Neutrophil (primary cell): ENCODE measurements at regions not wholly inside any gene's neighbourhood (a gene's known extent, or its start where the extent isn't known, plus 50 kb on each side); places are given as distances from the start of the nearest gene placed in this dataset.
"Not testable (repeated sequence)": the region's sequence is repeated elsewhere in the genome, so short reads cannot be mapped to it uniquely, and the experiment has no call there.

Source experiments
- H3K27ac ChIP-seq: fragments of 200-600 bp; sonication (generic); 2 replicates; pipeline ENCODE4 v1.5.1; 2016; ENCODE audit warnings: mild to moderate bottlenecking, moderate library complexity
- H3K27me3 ChIP-seq: fragments of 200-600 bp; sonication (generic); 2 replicates; pipeline ENCODE4 v1.6.0; 2016; ENCODE audit warnings: mild to moderate bottlenecking
- H3K36me3 ChIP-seq: fragments of 200-600 bp; sonication (generic); 2 replicates; pipeline ENCODE4 v1.5.1; 2017
- H3K4me1 ChIP-seq, 2 experiments: fragments of 200-600 bp in 1 of 2; sonication (generic) in 1 of 2; 1 replicate in 1 of 2; 2 replicates in 1 of 2; pipeline versions ENCODE4 v1.5.1 to v1.6.1; 2013 to 2016; ENCODE audit warnings: low read depth in 1 of 2, low read length in 1 of 2, mild to moderate bottlenecking in 1 of 2, moderate library complexity in 1 of 2; ENCODE audit not compliant: control insufficient read depth in 1 of 2, insufficient read depth in 1 of 2
- H3K4me3 ChIP-seq, 2 experiments: fragments of 200-600 bp in 1 of 2; sonication (generic) in 1 of 2; 1 replicate in 1 of 2; 2 replicates in 1 of 2; pipeline ENCODE4 v1.5.1; 2013 to 2016; ENCODE audit warnings: low read depth in 1 of 2, low read length in 1 of 2, mild to moderate bottlenecking in 1 of 2, moderate library complexity in 1 of 2
- H3K9me3 ChIP-seq: fragments of 200-600 bp; sonication (generic); 2 replicates; pipeline ENCODE4 v1.5.1; 2016
- TF ChIP-seq, protein P1 (sequence below): fragments of 200-600 bp; sonication (generic); IDR thresholded peaks from 2 replicates; pipeline ENCODE4 v1.5.1; 2016; ENCODE audit warnings: antibody characterized with exemption

DNA sequence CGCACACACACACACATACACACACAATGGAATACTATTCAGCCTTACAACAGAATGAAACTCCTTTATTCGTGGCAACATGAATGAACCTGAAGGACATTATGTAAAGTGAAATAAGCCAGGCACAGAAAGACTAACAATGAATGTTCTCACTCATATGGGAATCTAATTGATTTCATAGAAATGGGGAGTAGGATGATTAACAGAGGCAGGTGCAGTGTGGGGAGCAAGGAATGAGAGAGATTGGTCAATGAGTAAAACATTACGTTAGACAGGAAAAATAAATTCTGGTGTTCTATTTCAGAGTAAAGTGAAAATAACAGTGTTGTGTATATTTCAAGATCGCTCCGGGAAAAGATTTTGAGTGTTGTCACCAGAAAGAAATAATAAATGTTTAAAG, 694.5 kb downstream of the NXPH1 start:
- no peak overlapping the region for H3K27ac ChIP-seq
- TF ChIP-seq, protein P1, sequence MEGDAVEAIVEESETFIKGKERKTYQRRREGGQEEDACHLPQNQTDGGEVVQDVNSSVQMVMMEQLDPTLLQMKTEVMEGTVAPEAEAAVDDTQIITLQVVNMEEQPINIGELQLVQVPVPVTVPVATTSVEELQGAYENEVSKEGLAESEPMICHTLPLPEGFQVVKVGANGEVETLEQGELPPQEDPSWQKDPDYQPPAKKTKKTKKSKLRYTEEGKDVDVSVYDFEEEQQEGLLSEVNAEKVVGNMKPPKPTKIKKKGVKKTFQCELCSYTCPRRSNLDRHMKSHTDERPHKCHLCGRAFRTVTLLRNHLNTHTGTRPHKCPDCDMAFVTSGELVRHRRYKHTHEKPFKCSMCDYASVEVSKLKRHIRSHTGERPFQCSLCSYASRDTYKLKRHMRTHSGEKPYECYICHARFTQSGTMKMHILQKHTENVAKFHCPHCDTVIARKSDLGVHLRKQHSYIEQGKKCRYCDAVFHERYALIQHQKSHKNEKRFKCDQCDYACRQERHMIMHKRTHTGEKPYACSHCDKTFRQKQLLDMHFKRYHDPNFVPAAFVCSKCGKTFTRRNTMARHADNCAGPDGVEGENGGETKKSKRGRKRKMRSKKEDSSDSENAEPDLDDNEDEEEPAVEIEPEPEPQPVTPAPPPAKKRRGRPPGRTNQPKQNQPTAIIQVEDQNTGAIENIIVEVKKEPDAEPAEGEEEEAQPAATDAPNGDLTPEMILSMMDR, result no peak
- no peaks in the 10 kb centered on the region for H3K4me1 ChIP-seq
- H3K27me3 ChIP-seq, result no peaks in the 10 kb centered on the region
- H3K4me3 ChIP-seq, result no peak overlapping the region
- H3K9me3 ChIP-seq, result no peaks in the 10 kb centered on the region
- H3K36me3 ChIP-seq, result no peaks in the 10 kb centered on the region

DNA sequence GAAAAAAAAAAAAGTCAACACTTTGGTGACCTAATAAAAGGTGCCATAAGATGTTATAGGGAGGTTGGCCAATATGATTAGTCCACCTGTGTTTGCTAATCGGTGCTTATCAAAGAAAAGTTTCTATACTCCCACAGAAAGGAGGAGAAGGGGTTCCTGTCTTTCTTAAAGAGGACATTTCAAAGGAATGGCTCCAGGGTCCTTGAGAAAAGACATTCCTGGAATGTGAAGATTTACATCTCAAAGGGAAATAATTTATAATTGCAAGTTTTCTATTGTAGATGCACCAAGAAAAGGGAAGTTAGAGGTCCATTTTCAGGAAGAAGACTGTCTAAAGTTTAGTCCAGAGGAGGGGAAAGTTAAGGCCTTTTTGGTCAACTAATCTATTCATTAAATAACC, 715.3 kb downstream of the NXPH1 start:
- H3K27ac ChIP-seq, result no peak overlapping the region
- H3K4me1 ChIP-seq, result no peaks in the 10 kb centered on the region
- H3K36me3 ChIP-seq, result no peaks in the 10 kb centered on the region
- no peaks in the 10 kb centered on the region for H3K9me3 ChIP-seq
- no peak overlapping the region for H3K4me3 ChIP-seq
- TF ChIP-seq, protein P1, result no peak
- H3K27me3 ChIP-seq, result no peaks in the 10 kb centered on the region

DNA sequence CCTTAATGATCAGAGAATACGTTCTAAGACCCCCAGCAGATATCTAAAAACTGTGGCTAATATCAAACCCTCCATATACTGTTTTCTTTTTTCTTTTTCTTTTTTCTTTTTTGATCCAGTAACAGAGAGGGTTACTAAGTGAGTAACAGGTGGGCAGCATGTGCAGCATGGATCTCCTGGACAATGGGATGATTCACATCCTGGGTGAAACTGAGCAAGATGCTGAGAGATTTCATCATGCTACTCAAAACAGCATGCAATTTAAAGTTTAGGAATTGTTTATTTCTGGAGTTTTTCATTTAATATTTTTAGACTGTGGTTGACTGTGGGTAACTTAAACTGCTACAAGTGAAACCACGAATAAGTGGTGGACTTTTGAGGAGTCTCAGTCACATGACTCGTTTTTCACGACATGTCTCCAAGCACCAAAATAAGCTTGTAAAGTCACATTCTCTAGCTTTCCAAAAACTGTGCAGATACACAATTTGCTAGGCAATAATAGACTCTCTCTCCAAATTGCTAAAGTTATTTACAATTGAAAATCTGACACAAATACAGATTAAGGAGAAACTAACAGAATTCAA, 716.2 kb downstream of the NXPH1 start:
- TF ChIP-seq, protein P1, result no peak
- Histone ChIP-seq H3K27ac (no peak overlapping the region), H3K27me3 (no peaks in the 10 kb centered on the region)

DNA sequence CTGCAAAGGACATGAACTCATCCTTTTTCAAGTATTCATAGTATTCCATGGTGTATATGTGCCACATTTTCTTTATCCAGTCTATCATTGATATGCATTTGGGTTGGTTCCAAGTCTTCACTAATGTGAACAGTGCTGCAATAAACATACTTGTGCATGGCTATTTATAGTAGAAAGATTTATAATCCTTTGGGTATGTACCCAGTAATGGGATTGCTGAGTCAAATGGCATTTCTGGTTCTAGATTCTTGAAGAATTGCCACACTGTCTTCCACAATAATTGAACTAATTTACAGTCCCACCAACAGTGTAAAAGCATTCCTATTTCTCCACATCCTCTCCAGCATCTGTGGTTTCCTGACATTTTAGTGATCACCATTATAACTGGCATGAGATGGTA, 730.3 kb downstream of the NXPH1 start:
- H3K9me3 ChIP-seq, H3K27me3 ChIP-seq, H3K27ac ChIP-seq, H3K4me1 ChIP-seq, H3K4me3 ChIP-seq, H3K36me3 ChIP-seq: not testable (repeated sequence)

More for the DNA sequence above, 716.2 kb downstream of the NXPH1 start:
- no peaks in the 10 kb centered on the region for H3K36me3 ChIP-seq
- no peaks in the 10 kb centered on the region for H3K9me3 ChIP-seq
- H3K4me1 ChIP-seq, result no peaks in the 10 kb centered on the region
- H3K4me3 ChIP-seq, result no peak overlapping the region

DNA sequence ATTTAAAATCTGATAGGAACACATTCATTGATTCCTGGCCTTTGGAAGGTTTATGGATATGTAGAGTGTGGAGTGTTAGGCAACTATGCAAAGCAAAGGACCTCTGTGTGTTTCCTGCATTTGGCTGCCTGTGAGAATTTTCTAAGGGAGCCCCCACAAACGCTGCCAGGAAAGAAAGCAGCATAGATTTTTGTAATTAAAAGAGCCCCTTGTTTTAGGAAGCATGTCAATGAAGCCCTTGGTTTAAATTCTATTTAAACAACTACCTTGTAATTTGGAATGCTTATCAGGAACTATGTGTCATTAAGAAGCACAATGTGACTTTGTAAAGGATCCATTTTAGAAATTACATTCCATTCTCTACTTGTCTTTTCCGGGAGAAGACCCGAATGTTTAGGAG, 742.5 kb downstream of the NXPH1 start:
- TF ChIP-seq, protein P1, result no peak
- no peaks in the 10 kb centered on the region for H3K9me3 ChIP-seq
- H3K4me1 ChIP-seq, result no peaks in the 10 kb centered on the region
- no peaks in the 10 kb centered on the region for H3K36me3 ChIP-seq
- H3K27ac ChIP-seq, result no peak overlapping the region
- H3K4me3 ChIP-seq, result no peak overlapping the region
- H3K27me3 ChIP-seq, result no peaks in the 10 kb centered on the region

DNA sequence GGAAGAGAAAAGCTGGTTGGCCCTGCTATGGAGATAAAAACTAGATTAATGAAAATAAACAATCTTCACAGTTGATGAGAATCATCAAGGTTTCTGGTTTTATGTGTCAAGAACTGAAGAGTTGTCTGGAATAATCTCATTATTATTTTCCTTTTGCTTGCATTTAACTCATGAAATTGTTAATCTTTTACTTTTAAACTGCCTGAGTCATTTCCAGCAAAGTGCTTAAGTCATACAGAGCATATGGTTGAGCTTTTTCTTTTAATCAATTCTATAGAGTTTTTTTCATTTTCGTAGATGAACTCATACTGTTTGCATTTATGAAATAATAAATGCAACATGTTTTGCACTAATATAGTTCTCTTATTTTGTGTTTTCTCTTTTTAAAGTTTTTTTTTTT, 747.9 kb downstream of the NXPH1 start:
- Histone ChIP-seq H3K27ac (no peak overlapping the region), H3K36me3 (no peaks in the 10 kb centered on the region), H3K9me3 (peaks cover 7% of the 10 kb centered on the region), H3K27me3 (no peaks in the 10 kb centered on the region), H3K4me3 (no peak overlapping the region), H3K4me1 (no peaks in the 10 kb centered on the region)
- TF ChIP-seq, protein P1, result no peak
